OCI-LY7 (cell line): ENCODE measurements at regions not wholly inside any gene's neighbourhood (a gene's known extent, or its start where the extent isn't known, plus 50 kb on each side); places are given as distances from the start of the nearest gene placed in this dataset.
A peak's percentile ranks its signal among the peaks of the same experiment; 100 is the strongest.

ENCODE experiments used
- BruUV-seq: library from RNA; stranded (reverse); fragments of 400-500 nt; replicated peaks from 2 replicates; lab custom pipeline; 2021; lab: Mats Ljungman, UMichigan
- CTCF ChIA-PET: fragments of 300-600 bp; sonication (Branson Sonifier 250); formaldehyde crosslinking; loops from one replicate; lab custom pipeline; 2022; ENCODE audit warnings: antibody characterized with exemption; ENCODE audit not compliant: unreplicated experiment; lab: Charles Lee
- POLR2A ChIA-PET: fragments of 300-600 bp; sonication (Branson Sonifier 250); formaldehyde crosslinking; loops from one replicate; lab custom pipeline; 2022; ENCODE audit warnings: antibody characterized with exemption; lab: Charles Lee
- DNase-seq: peaks from one replicate; pipeline ENCODE4 v3.0.0-alpha.2; 2015; ENCODE audit warnings: low spot score
- H2AFZ ChIP-seq: fragments of 200-600 bp; sonication (generic), shearing (Covaris generic); 2 replicates; pipeline ENCODE4 v1.6.1; 2014; ENCODE audit warnings: mild to moderate bottlenecking, antibody characterized with exemption, low read length, moderate library complexity
- H3K27ac ChIP-seq: fragments of 200-600 bp; sonication (generic); 2 replicates; pipeline ENCODE4 v1.5.1; 2014; ENCODE audit warnings: mixed run types, low read depth, mild to moderate bottlenecking, moderate library complexity, low read length, inconsistent platforms; ENCODE audit not compliant: poor library complexity, severe bottlenecking
- H3K36me3 ChIP-seq: fragments of 200-600 bp; sonication (generic); 2 replicates; pipeline ENCODE4 v1.6.1; 2014; ENCODE audit warnings: mild to moderate bottlenecking, antibody characterized with exemption, low read length, moderate library complexity, mixed read lengths; ENCODE audit not compliant: insufficient read depth
- H3K4me1 ChIP-seq: fragments of 200-600 bp; sonication (generic); 2 replicates; pipeline ENCODE4 v1.5.1; 2014; ENCODE audit warnings: mild to moderate bottlenecking, low read length; ENCODE audit not compliant: insufficient read depth, poor library complexity, severe bottlenecking
- H3K4me2 ChIP-seq: fragments of 200-600 bp; sonication (generic); 2 replicates; pipeline ENCODE4 v1.6.1; 2014; ENCODE audit warnings: mild to moderate bottlenecking, low read length
- H3K4me3 ChIP-seq: fragments of 200-600 bp; sonication (generic); 2 replicates; pipeline ENCODE4 v1.5.1; 2014; ENCODE audit warnings: mild to moderate bottlenecking, low read depth, low read length; ENCODE audit not compliant: poor library complexity, severe bottlenecking
- H3K79me2 ChIP-seq: fragments of 200-600 bp; sonication (generic); 2 replicates; pipeline ENCODE4 v1.6.1; 2016; ENCODE audit warnings: low read depth, mild to moderate bottlenecking, low read length, moderate library complexity, mixed read lengths; ENCODE audit not compliant: insufficient read depth
- H3K9me2 ChIP-seq: fragments of 200-600 bp; sonication (generic); 2 replicates; pipeline ENCODE4 v1.6.1; 2016; ENCODE audit warnings: mild to moderate bottlenecking, low read length, mixed read lengths; ENCODE audit not compliant: insufficient read depth
- H3K9me3 ChIP-seq: fragments of 200-600 bp; sonication (generic); 2 replicates; pipeline ENCODE4 v1.6.1; 2014; ENCODE audit warnings: mild to moderate bottlenecking, mixed run types, low read length, mixed read lengths
- H4K20me1 ChIP-seq: fragments of 200-600 bp; sonication (generic); 2 replicates; pipeline ENCODE4 v1.6.1; 2014; ENCODE audit warnings: mild to moderate bottlenecking, antibody characterized with exemption, low read length, moderate library complexity, mixed read lengths; ENCODE audit not compliant: insufficient read depth
- EZH2phosphoT487 ChIP-seq: fragments of 200-600 bp; sonication (generic); IDR thresholded peaks from 2 replicates; pipeline ENCODE4 v1.6.1; 2018; ENCODE audit warnings: low read depth, borderline replicate concordance, mild to moderate bottlenecking, mixed run types, antibody characterized with exemption, low read length, moderate library complexity, mixed read lengths
- intact Hi-C: fragments of 100-400 bp; cut with micrococcal nuclease; formaldehyde crosslinking; loops from one replicate; pipeline ENCODE4 v1.10.0; 2022; ENCODE audit not compliant: unreplicated experiment
- TF ChIP-seq, protein P1 (sequence below): fragments of 200-600 bp; sonication (generic); conservative IDR thresholded peaks from 2 replicates; pipeline ENCODE4 v1.5.1; 2014; ENCODE audit warnings: mild to moderate bottlenecking, antibody characterized with exemption, low read length, moderate library complexity, mixed read lengths

DNA sequence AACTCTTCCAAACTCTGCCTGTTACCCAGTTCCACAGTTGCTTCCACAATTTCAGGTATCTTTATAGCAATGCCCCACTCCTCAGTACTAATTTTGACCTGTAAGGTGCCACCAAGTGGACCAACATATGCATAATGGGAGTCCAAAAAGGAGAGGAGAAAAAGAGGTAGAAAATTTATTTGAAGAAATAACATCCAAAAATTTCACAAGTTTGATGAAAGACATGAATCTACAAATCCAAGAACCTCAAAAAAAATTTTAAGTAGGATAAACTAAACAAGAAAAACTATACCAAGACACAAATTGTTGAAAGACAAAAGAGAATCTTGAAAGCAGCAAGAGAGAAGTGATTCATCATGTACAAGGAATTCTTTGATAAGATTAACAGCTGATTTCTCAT is 79.8 kb downstream of the BARX1 start:
- Histone ChIP-seq H2AFZ (no peak overlapping the region), H4K20me1 (no peaks in the 10 kb centered on the region), H3K36me3 (no peaks in the 10 kb centered on the region), H3K27ac (no peak overlapping the region), H3K4me1 (no peaks in the 10 kb centered on the region), H3K79me2 (no peaks in the 10 kb centered on the region; the same call in 1 of the 2 replicates), H3K4me3 (no peak overlapping the region), H3K4me2 (no peak overlapping the region), H3K9me2 (no peaks in the 10 kb centered on the region), H3K9me3 (peaks cover 27% of the 10 kb centered on the region)
- CTCF ChIA-PET, result no interaction called here
- DNase-seq, result no peak
- BruUV-seq, result no TSS peak
- POLR2A ChIA-PET, result no interaction called here
- no peak for TF ChIP-seq EZH2phosphoT487
- TF ChIP-seq, protein P1, sequence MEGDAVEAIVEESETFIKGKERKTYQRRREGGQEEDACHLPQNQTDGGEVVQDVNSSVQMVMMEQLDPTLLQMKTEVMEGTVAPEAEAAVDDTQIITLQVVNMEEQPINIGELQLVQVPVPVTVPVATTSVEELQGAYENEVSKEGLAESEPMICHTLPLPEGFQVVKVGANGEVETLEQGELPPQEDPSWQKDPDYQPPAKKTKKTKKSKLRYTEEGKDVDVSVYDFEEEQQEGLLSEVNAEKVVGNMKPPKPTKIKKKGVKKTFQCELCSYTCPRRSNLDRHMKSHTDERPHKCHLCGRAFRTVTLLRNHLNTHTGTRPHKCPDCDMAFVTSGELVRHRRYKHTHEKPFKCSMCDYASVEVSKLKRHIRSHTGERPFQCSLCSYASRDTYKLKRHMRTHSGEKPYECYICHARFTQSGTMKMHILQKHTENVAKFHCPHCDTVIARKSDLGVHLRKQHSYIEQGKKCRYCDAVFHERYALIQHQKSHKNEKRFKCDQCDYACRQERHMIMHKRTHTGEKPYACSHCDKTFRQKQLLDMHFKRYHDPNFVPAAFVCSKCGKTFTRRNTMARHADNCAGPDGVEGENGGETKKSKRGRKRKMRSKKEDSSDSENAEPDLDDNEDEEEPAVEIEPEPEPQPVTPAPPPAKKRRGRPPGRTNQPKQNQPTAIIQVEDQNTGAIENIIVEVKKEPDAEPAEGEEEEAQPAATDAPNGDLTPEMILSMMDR, result no peak
- intact Hi-C loops, result no loop called here

DNA sequence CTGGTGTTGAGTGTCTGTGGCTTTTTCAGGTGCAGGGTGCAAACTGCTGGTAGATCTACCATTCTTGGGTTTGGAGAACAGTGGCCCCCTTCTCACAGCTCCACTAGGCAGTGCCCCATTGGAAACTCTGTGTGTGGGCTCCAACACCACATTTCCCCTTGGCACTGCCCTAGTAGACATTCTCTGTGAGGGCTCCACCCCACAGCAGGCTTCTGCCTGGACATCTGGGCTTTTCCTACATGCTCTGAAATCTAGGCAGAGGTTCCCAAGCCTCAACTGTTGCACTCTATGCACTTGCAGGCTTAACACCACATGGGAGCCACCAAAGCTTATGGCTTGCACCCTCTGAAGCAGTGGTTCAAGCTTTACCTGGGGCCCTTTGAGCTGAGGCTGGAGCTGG is 80.9 kb downstream of the BARX1 start:
- CTCF ChIA-PET, result no interaction called here
- Histone ChIP-seq H3K27ac (no peak overlapping the region), H3K9me3 (peaks cover 27% of the 10 kb centered on the region), H3K4me3 (no peak overlapping the region), H4K20me1 (no peaks in the 10 kb centered on the region), H3K4me2 (no peak overlapping the region), H3K79me2 (no peaks in the 10 kb centered on the region; the same call in 1 of the 2 replicates), H3K9me2 (no peaks in the 10 kb centered on the region), H3K36me3 (no peaks in the 10 kb centered on the region), H2AFZ (no peak overlapping the region), H3K4me1 (no peaks in the 10 kb centered on the region)
- DNase-seq, result peak; percentile 18
- TF ChIP-seq, protein P1, result no peak
- no peak for TF ChIP-seq EZH2phosphoT487
- BruUV-seq, result no TSS peak
- POLR2A ChIA-PET, result no interaction called here
- intact Hi-C loops, result no loop called here

DNA sequence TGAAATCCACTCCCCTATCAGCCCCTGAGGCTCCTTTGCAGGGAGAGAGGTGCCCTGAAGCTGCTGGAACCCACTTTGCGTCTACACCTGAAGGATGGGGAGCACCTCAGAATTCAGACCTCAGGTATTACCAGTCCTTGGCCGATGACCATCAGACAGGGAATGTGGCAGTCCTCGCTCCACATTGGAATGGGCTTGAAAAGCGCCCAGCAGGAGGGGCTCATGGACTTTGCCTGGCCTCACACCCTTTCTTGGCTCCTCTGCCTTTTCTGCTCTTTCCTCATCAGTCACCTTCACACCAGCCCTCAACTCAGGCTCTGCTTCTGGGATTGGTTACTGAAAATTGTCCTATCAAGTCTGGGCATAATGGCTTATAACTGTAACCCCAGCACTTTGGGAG is 83.9 kb downstream of the BARX1 start:
- H3K79me2 ChIP-seq, result no peaks in the 10 kb centered on the region
- H3K36me3 ChIP-seq, result no peaks in the 10 kb centered on the region
- peaks cover 27% of the 10 kb centered on the region for H3K9me3 ChIP-seq
- BruUV-seq, result no TSS peak
- H3K9me2 ChIP-seq, result no peaks in the 10 kb centered on the region
- intact Hi-C loops, result no loop called here
- DNase-seq, result no peak
- H3K4me3 ChIP-seq, result no peak overlapping the region
- no peak overlapping the region for H3K27ac ChIP-seq
- H3K4me1 ChIP-seq, result no peaks in the 10 kb centered on the region
- H3K4me2 ChIP-seq, result no peak overlapping the region
- H4K20me1 ChIP-seq, result no peaks in the 10 kb centered on the region
- ChIA-PET POLR2A (no interaction called here), CTCF (interaction anchor here (0.6 kb wide), 1 partner anchor 38 kb away, joined by 3 read pairs; no protein-coding TSS in a partner anchor)
- H2AFZ ChIP-seq, result no peak overlapping the region
- no peak for TF ChIP-seq EZH2phosphoT487
- TF ChIP-seq, protein P1, result no peak
